ENCODE measurements at regions not wholly inside any gene's neighbourhood (a gene's known extent, or its start where the extent isn't known, plus 50 kb on each side); places are given as distances from the start of the nearest gene placed in this dataset.

DNA sequence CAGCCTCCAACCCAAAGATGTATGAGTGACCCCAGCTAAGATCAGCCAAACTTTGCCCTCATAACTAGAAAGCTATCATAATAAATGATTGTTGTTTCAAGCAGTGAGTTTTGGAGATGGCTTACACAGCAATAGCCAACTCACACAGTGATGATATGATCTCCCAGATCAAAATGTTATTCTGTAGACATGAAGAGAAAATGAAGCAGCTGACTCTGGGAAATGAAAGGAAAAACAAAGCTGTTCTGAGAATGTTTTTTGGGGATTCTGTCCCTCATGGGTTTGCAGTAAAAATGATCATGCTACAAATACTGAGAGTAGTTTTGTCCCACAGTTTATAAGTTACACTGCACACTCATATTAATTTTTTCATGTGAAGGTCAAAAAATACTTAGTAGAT is 617.8 kb downstream of the MRPL39 start:
- DNase-seq: no peak

DNA sequence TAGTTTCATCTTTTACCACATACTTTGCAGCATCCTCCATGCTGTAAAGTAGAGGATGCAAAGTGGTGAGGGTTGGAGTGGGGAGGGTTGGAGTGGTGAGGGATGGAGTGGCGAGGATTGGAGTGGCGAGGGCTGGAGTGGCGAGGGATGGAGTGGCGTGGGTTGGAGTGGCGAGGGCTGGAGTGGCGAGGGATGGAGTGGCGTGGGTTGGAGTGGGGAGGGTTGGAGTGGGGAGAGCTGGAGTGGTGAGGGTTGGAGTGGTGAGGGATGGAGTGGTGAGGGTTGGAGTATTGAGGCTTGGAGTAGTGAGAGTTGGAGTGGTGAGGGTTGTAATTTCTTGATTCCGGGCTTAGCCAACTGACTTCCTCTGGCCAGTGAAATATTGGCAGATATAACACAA is 618.3 kb downstream of the MRPL39 start:
- DNase-seq: no peak

GRCh38 chr21:24976238-24976637 is 631.0 kb downstream of the MRPL39 start:
- no peak for DNase-seq

GRCh38 chr21:24969068-24969467 is 638.2 kb downstream of the MRPL39 start:
- no peak for DNase-seq

DNA sequence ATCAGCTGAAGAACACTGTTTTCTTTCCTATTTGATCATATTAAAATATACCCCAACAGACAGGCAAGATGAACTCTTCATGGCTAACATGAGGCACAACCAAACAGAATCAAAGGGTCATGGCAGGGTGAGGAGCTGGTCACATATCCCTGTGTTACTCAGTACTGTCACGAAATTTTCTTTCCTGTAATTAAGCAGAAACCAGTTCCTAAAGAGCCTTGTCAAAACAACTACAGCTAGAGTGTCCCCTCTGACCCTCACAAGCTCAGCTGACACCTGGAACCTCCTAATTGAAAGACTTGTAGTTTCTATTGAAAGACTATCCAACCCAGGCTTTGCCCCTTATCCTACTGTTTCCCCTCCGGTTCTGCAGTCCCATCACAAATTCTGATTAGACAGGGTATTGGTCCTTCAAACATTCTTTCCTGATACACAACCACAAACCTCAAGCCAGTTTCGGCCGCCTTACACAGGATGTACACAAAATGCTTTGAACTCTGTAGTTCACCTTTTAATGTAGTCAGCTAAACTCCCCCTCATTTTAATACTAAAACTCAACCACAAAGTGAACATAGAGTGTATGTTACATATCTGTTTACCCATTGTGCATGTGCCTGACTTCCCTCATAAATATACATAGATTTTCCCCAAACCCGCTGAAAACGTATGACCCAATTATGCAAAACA is 651.9 kb downstream of the MRPL39 start:
- DNase-seq: no peak

DNA sequence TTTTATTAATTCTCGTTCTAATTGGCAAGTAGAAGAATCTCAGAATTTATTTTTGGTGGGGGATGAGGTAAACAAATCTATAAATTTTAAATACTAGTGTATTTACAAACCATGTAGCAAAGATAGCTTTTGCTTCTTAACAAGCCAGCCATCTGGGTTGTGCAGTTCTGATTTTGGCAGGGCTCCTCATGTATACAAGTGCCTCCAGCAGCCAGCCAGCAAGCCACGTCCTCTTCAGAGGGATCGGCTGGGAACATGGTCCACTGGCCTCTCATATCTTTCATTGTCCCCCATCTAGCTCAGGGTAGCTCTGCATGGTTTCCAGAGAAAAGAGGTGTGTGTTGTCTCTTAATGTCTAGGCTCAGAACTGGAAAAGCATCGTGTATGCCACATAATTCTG is 659.1 kb downstream of the MRPL39 start:
- DNase-seq: no peak

DNA sequence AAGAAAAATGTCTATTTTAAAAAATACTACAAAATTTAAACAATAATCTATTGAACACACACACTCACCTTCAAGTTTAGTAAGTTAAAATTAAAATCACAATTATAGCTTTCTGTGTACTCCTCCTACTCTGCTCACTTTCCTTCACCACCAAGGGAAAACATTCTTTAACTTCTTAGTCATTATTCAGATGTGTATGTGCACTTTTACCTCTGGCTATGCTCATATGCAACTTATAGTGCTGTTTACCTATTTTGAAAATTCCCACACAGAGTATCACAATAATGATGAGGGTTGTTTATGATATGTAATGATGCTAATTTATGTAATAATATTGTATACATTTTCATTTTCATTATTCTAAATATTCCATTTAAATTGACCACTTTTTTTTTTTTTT is 661.4 kb downstream of the MRPL39 start:
- no peak for DNase-seq

GRCh38 chr21:24941316-24942185 is 665.7 kb downstream of the MRPL39 start:
- DNase-seq: peak; percentile 7

DNA sequence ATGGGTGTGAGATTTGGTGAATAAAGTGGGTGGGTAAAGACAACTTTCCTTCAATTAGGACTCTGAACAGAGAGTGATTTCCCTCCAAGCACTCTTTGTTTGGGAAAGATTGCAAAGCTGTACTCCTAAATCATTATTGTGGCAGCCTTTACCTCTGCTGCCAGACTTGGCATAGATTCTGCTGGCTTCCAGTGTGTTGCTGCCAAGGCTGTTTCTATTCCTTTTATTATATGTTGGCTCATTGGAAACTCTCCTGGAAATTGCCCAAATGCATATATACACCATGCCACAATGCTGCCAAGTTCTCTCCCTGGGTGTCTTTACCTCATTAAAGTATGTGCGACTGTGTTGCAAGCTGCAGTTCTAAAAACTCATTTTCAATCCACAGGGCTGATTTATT is 668.0 kb downstream of the MRPL39 start:
- peak; percentile 99 for DNase-seq

DNA sequence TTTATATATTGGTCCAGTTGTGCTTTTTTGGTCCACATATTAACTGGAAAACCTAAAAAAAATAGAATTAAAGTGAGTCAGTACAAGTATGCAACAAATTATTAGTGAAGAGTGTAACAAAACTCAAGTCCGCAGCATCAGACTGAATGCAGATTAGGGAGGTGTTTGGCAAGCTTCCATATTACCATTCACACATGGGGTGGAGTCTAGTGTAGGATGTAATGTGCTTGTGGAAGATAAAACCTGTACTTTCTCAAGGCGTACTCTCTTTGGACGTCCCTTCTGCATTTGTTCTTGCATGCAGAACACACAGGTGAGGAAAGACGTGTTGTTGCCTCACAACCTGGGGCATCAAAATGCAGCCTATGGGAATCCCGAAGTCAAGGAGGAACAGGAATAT is 668.7 kb downstream of the MRPL39 start:
- DNase-seq: peak; percentile 80

DNA sequence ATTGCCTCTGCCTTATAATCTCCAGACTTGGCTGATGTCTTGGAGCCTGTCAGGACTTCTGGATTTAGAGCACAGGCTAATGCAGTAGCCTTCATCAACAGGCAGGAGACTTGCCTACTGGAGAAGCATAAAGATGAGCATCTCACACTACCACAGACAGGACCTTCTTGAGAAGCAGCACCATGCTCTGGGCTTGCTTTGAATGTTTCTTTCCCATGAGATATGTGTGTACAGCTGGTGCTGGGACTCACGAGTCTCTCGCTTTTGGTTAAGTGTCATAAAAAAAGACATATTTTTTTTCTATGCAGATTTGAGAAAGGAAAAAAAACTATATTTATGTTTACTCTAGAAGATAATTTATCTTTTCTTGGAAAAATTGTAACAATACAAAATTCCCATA is 671.3 kb downstream of the MRPL39 start:
- no peak for DNase-seq

- DNase-seq: no peak
Observed at GRCh38 chr21:24910591-24910990, 696.7 kb downstream of the MRPL39 start.

- DNase-seq: peak; percentile 39
Observed at GRCh38 chr21:24903994-24904635, 703.2 kb downstream of the MRPL39 start.

GRCh38 chr21:24899138-24899537 is 708.1 kb downstream of the MRPL39 start:
- no peak for DNase-seq

GRCh38 chr21:24897883-24898282 is 709.4 kb downstream of the MRPL39 start:
- DNase-seq: no peak

- DNase-seq: peak; percentile 80
Observed at GRCh38 chr21:24896735-24897124, 710.6 kb downstream of the MRPL39 start.

DNA sequence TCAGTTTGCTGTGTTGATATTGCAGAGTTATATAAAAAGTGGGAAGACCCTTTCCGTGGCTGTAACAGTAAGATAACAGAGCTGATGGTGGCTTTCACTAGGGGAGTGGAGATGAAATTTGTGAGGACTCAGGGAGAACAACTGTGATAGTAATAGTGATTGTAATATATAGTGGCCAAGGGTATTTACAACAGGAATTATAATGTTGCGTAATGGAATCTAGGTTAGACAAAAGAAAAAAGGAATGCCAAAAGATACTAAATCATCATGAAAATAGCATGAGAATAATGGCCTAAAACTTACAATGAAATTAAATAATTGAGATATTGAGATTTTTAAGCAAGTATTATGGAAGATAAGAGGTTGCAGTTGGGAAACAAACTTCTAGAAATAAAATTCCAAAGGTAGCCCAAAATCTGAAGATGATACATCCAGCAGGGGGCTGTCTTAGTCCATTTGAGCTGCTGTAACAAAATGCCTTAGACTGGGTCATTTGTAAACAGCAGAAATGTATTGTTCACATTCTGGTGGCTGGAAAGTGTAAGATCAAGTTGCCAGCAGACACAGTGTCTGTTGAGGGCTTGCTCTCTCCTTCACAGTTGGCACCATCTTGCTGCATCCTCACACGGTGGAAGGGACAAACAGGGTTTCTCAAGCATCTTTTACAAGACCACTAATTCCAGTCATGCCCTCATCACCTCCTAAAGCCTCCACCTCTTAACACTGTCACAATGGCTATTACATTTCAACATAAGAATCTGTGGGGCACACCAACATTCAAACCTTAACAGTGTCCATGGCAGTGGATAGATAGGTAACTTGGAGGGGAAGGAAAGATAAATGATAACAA is 711.2 kb downstream of the MRPL39 start:
- peak; percentile 83 for DNase-seq

DNA sequence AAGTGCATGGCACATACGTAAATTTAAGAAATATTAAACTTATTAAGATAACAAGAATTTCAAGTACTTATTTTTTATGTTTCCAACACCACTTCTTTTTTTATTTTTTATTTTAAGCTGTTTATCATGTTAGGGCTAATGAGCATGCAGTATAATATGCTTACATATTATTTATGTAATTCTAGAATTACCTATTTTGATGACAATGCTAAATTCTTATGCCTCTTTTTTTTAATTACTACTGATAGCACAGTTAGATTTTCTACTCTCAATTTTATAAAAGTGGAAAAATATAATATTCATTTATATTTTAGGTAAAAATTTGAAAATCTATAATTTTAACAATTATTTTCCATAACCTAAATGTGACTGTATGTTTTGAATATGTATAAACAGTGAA is 713.0 kb downstream of the MRPL39 start:
- DNase-seq: no peak

GRCh38 chr21:24890021-24890420 is 717.3 kb downstream of the MRPL39 start:
- DNase-seq: no peak

GRCh38 chr21:24881506-24881905 is 725.8 kb downstream of the MRPL39 start:
- DNase-seq: no peak

DNA sequence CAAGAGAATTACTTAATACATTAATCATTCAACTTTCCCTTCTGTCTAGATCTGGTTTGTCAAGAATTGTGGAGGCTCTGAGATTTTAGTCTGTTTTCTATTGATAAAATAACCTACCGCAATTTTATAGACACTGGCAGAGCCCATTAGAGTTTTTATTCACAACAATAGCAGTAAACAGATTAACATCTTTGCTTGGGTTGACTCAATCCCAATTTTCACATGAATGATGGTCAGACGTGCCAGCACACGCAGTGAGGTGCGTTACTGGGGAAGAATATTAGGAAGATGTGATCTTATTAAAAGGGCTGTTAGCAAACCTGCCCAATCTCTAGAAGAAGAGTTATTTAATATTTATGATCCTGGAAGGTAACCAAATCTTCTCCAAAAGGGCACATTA is 736.6 kb downstream of the MRPL39 start:
- DNase-seq: peak; percentile 44

DNA sequence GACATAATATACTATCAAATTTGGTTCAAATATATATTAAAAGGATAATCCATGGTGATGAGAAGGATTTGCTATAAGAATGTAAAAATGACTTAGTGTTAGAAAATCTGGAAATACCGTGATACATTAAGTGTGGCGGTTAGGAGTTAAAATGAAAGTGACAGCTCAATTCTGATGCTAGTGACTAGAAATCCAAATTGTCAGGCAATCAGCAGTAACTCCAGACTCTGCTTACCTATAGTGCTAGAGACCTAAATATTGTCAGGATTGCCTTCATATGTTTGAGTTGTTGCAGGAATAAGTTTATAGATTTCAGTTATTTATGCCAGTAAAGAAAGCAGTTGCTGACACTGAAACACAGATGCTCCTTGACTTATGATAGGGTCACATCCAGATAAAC is 737.4 kb downstream of the MRPL39 start:
- no peak for DNase-seq

- DNase-seq: no peak
Observed at GRCh38 chr21:24868117-24868516, 739.2 kb downstream of the MRPL39 start.
